HL-60 (cell line): ENCODE measurements at regions not wholly inside any gene's neighbourhood (a gene's known extent, or its start where the extent isn't known, plus 50 kb on each side); places are given as distances from the start of the nearest gene placed in this dataset.

Experiments used
- DNase-seq, 2 experiments: peaks; one replicate each; pipeline ENCODE4 v3.0.0-alpha.2; 2010 to 2020; ENCODE audit warnings: low read depth in 1 of 2, low spot score in 1 of 2
- H3K27ac ChIP-seq: fragments of 250-450 bp; sonication (Bioruptor Pico); replicated peaks from 2 replicates; pipeline ENCODE4 v1.5.1; 2020; ENCODE audit warnings: mild to moderate bottlenecking, moderate library complexity
- H3K27me3 ChIP-seq: fragments of 250-450 bp; sonication (Bioruptor Pico); 2 replicates; pipeline ENCODE4 v1.5.1; 2021; ENCODE audit warnings: mild to moderate bottlenecking, moderate library complexity; ENCODE audit not compliant: insufficient read depth, poor library complexity, severe bottlenecking
- H3K4me3 ChIP-seq: replicated peaks from 2 replicates; pipeline ENCODE4 v1.5.1; 2011; ENCODE audit warnings: mild to moderate bottlenecking, control low read depth, low read length; ENCODE audit not compliant: insufficient read depth
- CTCF ChIP-seq: IDR thresholded peaks from one replicate; pipeline ENCODE4 v1.5.1; 2011; ENCODE audit warnings: low read length, control low read depth, inconsistent platforms; ENCODE audit not compliant: insufficient read depth
- GABPA ChIP-seq: IDR thresholded peaks from 2 replicates; pipeline ENCODE4 v1.6.1; 2012; ENCODE audit warnings: low read depth
- POLR2AphosphoS5 ChIP-seq: IDR thresholded peaks from 2 replicates; pipeline ENCODE4 v1.6.1; 2012; ENCODE audit warnings: low read depth
- REST ChIP-seq: IDR thresholded peaks from 2 replicates; pipeline ENCODE4 v1.6.1; 2012; ENCODE audit warnings: low read depth; ENCODE audit not compliant: insufficient replicate concordance
- SPI1 ChIP-seq: IDR thresholded peaks from 2 replicates; pipeline ENCODE4 v1.6.1; 2012; ENCODE audit warnings: low read depth, mild to moderate bottlenecking, borderline replicate concordance

DNA sequence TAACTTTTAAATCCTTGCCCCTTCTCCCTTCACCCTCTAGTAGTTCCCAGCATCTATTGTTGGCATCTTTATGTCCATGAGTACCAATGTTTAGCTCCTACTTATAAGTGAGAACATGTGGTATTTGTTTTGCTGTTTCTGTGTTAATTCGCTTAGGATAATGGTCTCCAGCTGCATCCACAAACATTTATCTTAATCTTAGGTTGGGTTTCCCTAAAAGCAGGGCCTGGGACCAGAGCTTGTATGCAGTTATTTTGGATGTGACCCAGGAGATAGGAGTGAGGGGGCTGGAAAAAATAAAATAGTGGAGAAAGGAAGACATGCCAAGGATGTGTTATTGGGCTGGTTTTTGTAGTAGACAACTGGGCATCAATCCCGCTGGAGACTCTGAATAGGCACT lies 571.8 kb downstream of the CCSER2 start:
- Histone ChIP-seq H3K4me3 (no peak overlapping the region), H3K27ac (no peak overlapping the region), H3K27me3 (no peaks in the 10 kb centered on the region)
- DNase-seq: no peak
- no peak for TF ChIP-seq POLR2AphosphoS5
- TF ChIP-seq SPI1: no peak
- TF ChIP-seq GABPA: no peak
- TF ChIP-seq CTCF: no peak

DNA sequence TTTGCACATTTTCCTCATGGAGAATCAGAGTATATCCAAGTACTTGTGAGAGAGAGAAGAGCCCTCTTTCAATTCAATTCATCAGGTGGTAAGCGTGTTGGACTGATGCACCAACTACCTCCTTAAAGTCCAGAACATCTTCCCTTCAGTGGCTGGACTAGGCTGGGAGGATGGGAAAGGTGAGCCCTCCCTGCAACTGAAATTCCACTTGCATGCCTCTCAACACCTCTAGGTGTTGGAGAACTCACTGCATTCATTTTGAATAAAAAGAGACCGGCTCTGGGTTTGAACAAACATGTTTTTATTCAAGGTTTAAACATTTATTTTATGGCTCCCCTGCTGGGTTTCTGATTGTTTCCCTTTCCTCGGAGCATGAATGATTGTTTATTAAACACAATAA lies 573.5 kb downstream of the CCSER2 start:
- DNase-seq: no peak

DNA sequence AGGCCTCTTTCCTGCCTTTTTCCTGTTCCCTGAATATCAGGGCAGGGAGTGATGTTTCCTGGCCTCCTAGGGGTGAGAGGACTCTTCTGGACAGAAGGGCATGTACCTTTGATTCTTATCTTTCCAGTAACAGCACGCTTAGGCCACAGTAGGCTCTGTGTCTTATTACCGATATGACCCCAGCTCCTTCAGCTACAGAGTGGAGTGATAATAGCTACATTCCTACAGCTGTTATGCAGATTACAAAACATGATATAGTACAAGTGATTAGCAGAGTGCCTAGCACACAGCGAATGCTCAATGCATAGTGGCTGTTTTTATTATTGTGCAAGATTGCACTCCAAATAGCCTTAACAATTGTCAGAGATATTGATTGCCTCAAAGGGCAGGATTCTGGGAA lies 574.2 kb downstream of the CCSER2 start:
- H3K27ac ChIP-seq: no peak overlapping the region
- no peak for TF ChIP-seq SPI1
- DNase-seq: no peak

More for the DNA sequence above, 573.5 kb downstream of the CCSER2 start:
- TF ChIP-seq REST: no peak
- TF ChIP-seq SPI1: no peak
- TF ChIP-seq GABPA: no peak
- TF ChIP-seq POLR2AphosphoS5: no peak
- no peak for TF ChIP-seq CTCF
- Histone ChIP-seq H3K4me3 (no peak overlapping the region), H3K27ac (no peak overlapping the region), H3K27me3 (no peaks in the 10 kb centered on the region)

DNA sequence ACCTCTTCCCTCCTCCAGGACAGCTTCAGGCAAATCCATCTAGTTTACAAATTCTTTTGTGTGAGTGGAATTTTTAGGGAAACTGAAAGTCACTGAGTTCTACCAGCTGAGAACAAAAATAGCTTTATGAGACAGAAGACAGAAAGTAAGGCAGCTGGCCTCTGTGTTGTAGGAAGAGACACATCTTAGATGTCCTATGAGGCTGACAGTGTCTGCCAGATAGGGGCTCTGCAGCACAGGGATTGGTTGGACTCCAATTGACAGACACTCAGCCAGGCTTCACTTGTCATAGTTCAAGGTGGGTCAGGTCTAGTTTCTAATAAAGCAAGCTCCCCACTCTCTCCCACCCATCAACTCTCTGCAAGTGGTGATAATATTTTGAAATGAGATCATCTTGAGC lies 574.9 kb downstream of the CCSER2 start:
- no peak for TF ChIP-seq CTCF
- TF ChIP-seq POLR2AphosphoS5: no peak
- no peak for TF ChIP-seq SPI1
- TF ChIP-seq GABPA: no peak
- no peak for TF ChIP-seq REST
- no peak overlapping the region for H3K4me3 ChIP-seq
- no peak overlapping the region for H3K27ac ChIP-seq
- no peaks in the 10 kb centered on the region for H3K27me3 ChIP-seq
- no peak for DNase-seq

More for the DNA sequence above, 574.2 kb downstream of the CCSER2 start:
- no peaks in the 10 kb centered on the region for H3K27me3 ChIP-seq
- no peak overlapping the region for H3K4me3 ChIP-seq
